CD4-positive, alpha-beta T cell treated with Interleukin-6 for 4 hours (primary cell): ENCODE measurements at regions not wholly inside any gene's neighbourhood (a gene's known extent, or its start where the extent isn't known, plus 50 kb on each side); places are given as distances from the start of the nearest gene placed in this dataset.
"Not testable (repeated sequence)": the region's sequence is repeated elsewhere in the genome, so short reads cannot be mapped to it uniquely, and the experiment has no call there.

Source experiments
- DNase-seq: peaks from one replicate; pipeline ENCODE4 v3.0.0-alpha.2; 2020; ENCODE audit warnings: mixed read lengths

- not testable (repeated sequence) for DNase-seq
These were observed 667.0 kb downstream of the BRINP3 start for GRCh38 chr1:189810639-189811038.

- no peak for DNase-seq
These were observed 665.7 kb downstream of the BRINP3 start for GRCh38 chr1:189811960-189812359.

GRCh38 chr1:189816558-189816957, 661.1 kb downstream of the BRINP3 start:
- DNase-seq: no peak

GRCh38 chr1:189819751-189820150, 657.9 kb downstream of the BRINP3 start:
- no peak for DNase-seq

GRCh38 chr1:189821833-189822232, 655.8 kb downstream of the BRINP3 start:
- no peak for DNase-seq

- DNase-seq: no peak
These were observed 642.9 kb downstream of the BRINP3 start for GRCh38 chr1:189834813-189835212.

GRCh38 chr1:189847613-189848012, 630.1 kb downstream of the BRINP3 start:
- DNase-seq: no peak

GRCh38 chr1:189851806-189852367, 625.8 kb downstream of the BRINP3 start:
- DNase-seq: no peak

- DNase-seq: no peak
These were observed 618.2 kb downstream of the BRINP3 start for GRCh38 chr1:189859385-189859977.

GRCh38 chr1:189866606-189867005, 611.1 kb downstream of the BRINP3 start:
- DNase-seq: no peak

GRCh38 chr1:189868021-189868420, 609.6 kb downstream of the BRINP3 start:
- DNase-seq: no peak

GRCh38 chr1:189874715-189875435, 602.8 kb downstream of the BRINP3 start:
- no peak for DNase-seq

- DNase-seq: no peak
These were observed 597.5 kb downstream of the BRINP3 start for GRCh38 chr1:189880135-189880534.

- no peak for DNase-seq
These were observed 577.8 kb downstream of the BRINP3 start for GRCh38 chr1:189899686-189900425.

- DNase-seq: no peak
These were observed 573.2 kb downstream of the BRINP3 start for GRCh38 chr1:189904509-189904908.

GRCh38 chr1:189908113-189908512, 569.6 kb downstream of the BRINP3 start:
- no peak for DNase-seq

GRCh38 chr1:189921613-189922012, 556.1 kb downstream of the BRINP3 start:
- no peak for DNase-seq

- no peak for DNase-seq
These were observed 550.0 kb downstream of the BRINP3 start for GRCh38 chr1:189927641-189928040.

GRCh38 chr1:189929501-189930099, 548.1 kb downstream of the BRINP3 start:
- no peak for DNase-seq

- no peak for DNase-seq
These were observed 540.8 kb downstream of the BRINP3 start for GRCh38 chr1:189936861-189937260.

GRCh38 chr1:189939967-189940366, 537.7 kb downstream of the BRINP3 start:
- DNase-seq: no peak

- DNase-seq: no peak
These were observed 535.7 kb downstream of the BRINP3 start for GRCh38 chr1:189941922-189942321.

GRCh38 chr1:189958756-189959155, 518.9 kb downstream of the BRINP3 start:
- no peak for DNase-seq
